SK-N-SH treated with all-trans-retinoic acid at 6 μM for 48 hours (cell line): ENCODE measurements at regions not wholly inside any gene's neighbourhood (a gene's known extent, or its start where the extent isn't known, plus 50 kb on each side); places are given as distances from the start of the nearest gene placed in this dataset.

ENCODE experiments used
- ARNTL ChIP-seq: fragments of 450-650 bp; formaldehyde crosslinking; IDR thresholded peaks from 2 replicates; pipeline ENCODE4 v1.5.0; 2020; ENCODE audit warnings: low read depth, mild to moderate bottlenecking, moderate library complexity, borderline replicate concordance
- CSRNP3 ChIP-seq: fragments of 250-450 bp; sonication (Bioruptor Pico); IDR thresholded peaks from 2 replicates; pipeline ENCODE4 v1.5.1; 2021; ENCODE audit warnings: mild to moderate bottlenecking, moderate library complexity
- GLIS3 ChIP-seq: fragments of 250-450 bp; sonication (Bioruptor Pico); IDR thresholded peaks from 2 replicates; pipeline ENCODE4 v1.5.0; 2020; ENCODE audit warnings: mild to moderate bottlenecking, moderate library complexity
- TOX ChIP-seq: fragments of 250-450 bp; sonication (Bioruptor Pico); IDR thresholded peaks from 2 replicates; pipeline ENCODE4 v1.8.0; 2021; ENCODE audit warnings: mild to moderate bottlenecking, moderate library complexity, borderline replicate concordance
- ZFP30 ChIP-seq: fragments of 450-650 bp; formaldehyde crosslinking; IDR thresholded peaks from 2 replicates; pipeline ENCODE4 v1.5.0; 2022; ENCODE audit warnings: mild to moderate bottlenecking, moderate library complexity
- TF ChIP-seq, protein P1 (sequence below): fragments of 250-450 bp; sonication (Bioruptor Pico); IDR thresholded peaks from 2 replicates; pipeline ENCODE4 v1.5.1; 2020; ENCODE audit warnings: low read depth, mild to moderate bottlenecking, moderate library complexity

GRCh38 chr5:33332804-33333203 is 108.0 kb upstream of the TARS1 start:
- TF ChIP-seq CSRNP3 (CRISPR knock-in tag) = no peak
- TF ChIP-seq TOX (CRISPR knock-in tag) = no peak
- no peak for TF ChIP-seq GLIS3 (CRISPR knock-in tag)
- no peak for TF ChIP-seq ARNTL (CRISPR knock-in tag)
- no peak for TF ChIP-seq ZFP30 (CRISPR knock-in tag)
- TF ChIP-seq, protein P1, sequence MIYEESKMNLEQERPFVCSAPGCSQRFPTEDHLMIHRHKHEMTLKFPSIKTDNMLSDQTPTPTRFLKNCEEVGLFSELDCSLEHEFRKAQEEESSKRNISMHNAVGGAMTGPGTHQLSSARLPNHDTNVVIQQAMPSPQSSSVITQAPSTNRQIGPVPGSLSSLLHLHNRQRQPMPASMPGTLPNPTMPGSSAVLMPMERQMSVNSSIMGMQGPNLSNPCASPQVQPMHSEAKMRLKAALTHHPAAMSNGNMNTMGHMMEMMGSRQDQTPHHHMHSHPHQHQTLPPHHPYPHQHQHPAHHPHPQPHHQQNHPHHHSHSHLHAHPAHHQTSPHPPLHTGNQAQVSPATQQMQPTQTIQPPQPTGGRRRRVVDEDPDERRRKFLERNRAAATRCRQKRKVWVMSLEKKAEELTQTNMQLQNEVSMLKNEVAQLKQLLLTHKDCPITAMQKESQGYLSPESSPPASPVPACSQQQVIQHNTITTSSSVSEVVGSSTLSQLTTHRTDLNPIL (CRISPR knock-in tag) = no peak
